NCI-H1930 (cell line): ENCODE measurements at regions not wholly inside any gene's neighbourhood (a gene's known extent, or its start where the extent isn't known, plus 50 kb on each side); places are given as distances from the start of the nearest gene placed in this dataset.

Experiments
- DNase-seq, 2 experiments: peaks; one replicate each; lab custom pipeline; 2025; lab: John Stamatoyannopoulos, UW

DNA sequence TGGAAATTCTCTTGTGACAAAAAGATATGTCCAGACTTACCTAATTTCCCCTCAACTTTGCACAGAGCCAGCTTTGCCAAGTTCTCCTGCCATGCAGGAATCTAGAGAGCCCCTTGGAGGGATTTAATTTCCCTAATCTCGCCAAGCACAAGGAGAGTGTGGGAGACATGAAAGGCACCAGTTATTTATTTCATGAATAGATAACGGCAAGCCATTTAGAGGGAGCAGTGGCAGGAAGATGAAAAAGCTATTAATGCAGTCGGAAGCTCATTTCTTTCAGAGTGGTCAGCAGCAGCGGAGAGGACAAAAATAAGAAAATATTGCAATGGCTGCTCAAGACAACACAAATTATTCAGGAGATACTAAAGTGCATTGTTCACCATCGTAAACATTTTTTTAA lies 150.9 kb upstream of the WSCD2 start:
- DNase-seq: no peak

DNA sequence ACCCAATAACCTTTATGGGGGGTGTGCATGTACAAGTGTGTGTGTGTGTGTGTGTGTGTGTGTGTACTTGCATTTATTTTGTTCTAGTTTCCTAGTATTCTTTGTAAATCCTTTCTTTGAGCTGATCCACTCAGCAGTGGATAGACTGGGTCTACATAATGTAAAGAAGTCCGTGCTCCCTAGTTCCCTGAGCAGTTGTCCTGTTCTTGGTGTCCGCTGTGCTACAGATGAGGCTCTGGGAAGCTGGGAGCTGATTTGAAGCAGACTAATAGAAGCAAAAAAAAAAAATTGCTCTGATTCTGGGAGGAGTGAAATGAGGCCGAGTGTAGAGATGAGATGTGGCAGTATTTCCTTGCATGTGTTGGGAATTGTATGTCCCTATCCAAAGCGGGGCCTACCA lies 150.4 kb upstream of the WSCD2 start:
- DNase-seq: no peak

DNA sequence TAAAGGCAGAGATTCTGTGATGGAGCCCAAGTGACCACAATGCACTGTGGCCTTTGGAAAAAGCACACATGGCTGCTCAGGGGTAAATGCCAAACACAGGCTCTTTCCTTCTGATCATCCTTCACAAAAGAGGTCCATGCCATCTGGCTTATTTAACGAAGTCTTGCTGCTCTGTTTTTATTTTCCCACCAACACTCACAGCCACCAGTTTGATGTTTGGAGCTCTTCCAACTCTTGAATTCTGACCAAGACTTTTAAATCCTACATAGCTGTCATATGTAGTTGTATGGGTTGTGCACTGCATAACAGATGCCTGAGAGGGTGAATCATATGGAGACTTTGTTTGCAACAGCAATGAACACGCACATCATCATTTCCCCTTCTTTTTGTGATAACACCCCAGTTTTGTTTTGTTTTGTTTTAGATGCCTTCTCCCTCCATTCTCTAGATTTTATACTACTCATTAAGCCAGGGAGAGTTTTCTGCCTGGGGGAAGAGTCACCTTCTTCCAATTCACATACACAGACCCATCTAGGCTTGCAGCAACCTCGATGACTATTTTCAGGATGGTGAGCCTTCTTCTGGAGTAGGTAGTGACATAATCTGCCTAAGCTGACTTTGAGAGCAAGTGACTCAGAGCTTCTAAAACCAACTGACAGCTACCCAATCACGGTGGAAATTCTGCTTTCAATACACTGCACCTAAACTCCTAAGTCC lies 145.2 kb upstream of the WSCD2 start:
- no peak for DNase-seq

DNA sequence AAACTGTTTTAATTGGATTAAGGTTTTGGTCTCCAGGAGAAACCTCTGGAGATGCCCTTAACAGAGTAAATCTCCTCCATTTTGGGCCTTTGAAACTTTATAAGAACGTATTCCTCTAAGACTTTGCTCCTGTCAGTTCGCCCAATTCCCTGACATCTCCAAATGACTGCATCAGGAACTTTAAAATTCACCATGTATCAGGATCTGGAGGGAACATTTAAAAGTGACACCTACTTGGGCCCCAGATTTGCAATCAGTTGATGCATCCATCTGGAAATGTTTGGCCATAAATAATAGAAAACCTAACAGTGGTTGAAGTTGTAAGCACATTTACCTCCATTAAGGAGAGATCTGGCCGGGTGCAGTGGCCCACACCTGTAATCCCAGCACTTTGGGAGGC lies 144.1 kb upstream of the WSCD2 start:
- DNase-seq: no peak

DNA sequence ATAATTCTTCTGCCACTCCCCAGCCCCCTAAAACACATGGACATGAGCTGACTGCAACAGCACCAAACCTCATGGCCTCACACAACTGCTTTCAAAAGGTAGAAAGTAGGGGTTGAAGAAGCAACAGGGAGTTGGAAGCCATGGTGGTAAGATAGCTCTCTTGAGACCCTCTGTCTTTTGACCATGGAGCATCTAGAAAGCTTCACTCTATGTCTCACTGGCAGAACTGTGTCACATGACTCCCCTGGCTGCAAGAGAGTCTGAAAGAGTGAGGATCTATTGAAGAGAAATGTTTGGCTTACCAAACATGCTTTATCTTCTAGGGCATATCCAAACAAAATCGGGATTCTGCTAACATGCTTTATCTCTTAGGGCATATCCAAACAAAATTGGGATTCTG lies 142.9 kb upstream of the WSCD2 start:
- no peak for DNase-seq

DNA sequence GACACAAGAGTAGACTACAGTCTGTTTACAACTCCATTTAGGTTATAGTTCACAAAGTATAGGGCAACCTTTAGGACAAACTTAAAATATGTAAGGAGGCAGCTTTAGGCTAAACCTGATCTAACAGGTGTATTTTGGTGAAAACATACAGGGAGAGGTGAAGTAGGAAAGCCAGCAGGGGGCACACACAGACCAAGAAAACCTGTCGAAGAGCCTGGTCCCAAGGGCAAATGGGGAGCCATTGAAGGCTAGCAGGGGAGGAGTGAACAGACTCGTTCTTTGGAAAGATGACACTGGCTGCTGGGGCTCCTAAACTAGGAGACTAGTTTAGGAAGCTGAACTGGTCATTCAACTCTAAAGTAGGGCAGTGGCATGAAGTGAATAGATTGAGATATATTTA lies 138.8 kb upstream of the WSCD2 start:
- DNase-seq: peak; percentile 1 to 18

DNA sequence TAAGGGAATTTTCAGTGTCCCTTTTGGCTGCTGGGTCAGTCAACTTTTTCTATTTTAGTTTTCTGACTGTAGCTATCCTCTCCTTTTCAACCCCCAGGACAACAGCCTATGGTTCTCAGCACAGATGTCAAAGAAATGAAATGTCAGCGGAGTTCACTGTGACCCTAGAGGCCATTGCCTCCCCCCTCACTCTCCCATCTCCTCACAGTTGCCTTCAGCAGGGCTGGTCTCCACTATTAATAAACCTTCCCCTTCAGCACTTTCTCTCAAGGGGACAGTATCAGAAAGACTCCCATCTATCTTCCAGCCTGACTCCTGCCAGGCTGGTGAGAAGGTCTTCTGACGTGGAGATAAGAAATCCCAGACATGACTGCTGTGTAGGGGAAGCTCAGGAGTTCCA lies 137.1 kb upstream of the WSCD2 start:
- DNase-seq: no peak

DNA sequence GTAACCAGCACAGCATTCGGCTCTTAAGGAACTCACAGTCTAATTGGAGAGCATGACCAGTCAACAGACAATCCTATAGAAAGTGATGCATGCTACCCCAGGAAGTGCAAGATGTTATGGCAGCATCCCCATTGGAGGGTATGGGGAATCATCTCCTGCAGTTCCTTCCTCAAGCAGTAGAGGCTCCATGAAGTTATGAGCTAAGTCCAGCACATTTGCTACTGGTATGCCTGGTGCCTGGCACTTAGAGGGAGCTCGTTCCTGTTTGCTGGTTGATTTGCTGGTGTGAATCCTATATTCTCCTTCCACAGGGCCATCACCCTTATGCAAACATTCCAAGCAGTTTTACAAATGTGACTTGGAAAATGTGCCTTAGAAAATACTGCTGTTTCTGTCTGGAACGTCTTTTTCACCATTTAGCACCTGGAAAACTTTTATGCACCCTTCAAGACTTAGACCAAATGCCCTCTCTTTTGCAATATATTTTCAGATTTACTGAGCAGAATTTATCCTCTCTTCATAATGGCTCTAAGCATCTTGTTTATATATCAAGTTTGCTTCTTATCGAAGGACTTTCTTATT lies 136.1 kb upstream of the WSCD2 start:
- DNase-seq: peak; percentile 0 to 16

GRCh38 chr12:107998863-107999262 lies 130.2 kb upstream of the WSCD2 start:
- no peak for DNase-seq

GRCh38 chr12:108000111-108000510 lies 129.0 kb upstream of the WSCD2 start:
- DNase-seq: no peak

GRCh38 chr12:108004319-108004718 lies 124.8 kb upstream of the WSCD2 start:
- no peak for DNase-seq

- DNase-seq: no peak
Observed at GRCh38 chr12:108008163-108008905, 120.8 kb upstream of the WSCD2 start.

DNA sequence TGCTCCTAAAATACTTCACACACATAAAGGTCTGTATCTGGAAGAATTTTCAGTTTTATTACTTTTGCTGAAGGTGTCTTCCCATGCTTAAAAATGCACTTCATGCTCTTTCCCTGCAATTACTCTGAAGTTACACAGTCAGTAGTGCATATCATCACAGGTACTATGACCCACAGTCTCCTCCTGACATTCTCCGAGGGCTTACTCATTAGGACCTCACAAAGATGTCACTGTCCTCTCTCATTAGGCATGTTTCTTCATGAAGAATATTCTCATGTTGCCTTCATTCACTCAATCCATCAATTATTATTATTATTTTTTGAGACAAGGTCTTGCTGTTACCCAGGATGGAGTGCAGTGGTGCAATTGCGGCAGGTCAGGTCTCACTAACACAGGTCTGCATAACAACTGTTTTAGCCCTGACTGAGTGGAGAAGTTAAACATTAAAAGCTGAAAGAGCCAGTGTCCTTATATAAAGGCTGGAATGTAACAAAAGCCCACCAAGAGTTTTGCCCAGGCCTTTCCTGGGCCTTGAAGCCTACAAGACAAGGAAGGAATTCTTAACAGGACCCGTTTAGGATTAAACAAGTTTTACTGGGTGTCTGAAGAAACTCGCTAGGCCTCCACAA lies 119.5 kb upstream of the WSCD2 start:
- no peak for DNase-seq

DNA sequence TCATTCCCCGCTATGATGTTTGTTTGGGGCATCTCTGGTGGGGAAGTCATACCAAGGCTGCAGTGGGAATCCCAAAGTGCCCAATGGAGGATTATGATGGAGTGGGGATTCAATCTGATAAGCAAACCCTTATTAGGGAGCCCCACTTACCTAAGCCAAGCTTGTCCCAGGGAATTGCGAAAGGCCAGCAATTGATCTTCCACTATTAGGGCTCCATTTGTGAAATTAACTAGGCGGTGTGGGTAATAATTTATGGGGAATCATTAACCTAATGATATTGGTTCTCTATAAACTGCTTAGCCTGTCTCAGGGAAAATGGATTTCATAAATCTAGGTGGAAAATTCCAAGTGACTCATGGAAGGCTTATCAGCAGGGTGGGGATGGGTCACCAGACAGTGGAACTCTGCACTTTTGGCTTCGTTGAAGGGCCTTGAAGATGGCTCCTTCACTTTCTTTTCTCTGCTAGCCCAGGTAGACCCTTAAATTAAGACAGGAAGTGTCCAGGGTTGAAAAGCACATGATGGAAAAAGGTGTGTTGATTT lies 113.0 kb upstream of the WSCD2 start:
- no peak for DNase-seq

DNA sequence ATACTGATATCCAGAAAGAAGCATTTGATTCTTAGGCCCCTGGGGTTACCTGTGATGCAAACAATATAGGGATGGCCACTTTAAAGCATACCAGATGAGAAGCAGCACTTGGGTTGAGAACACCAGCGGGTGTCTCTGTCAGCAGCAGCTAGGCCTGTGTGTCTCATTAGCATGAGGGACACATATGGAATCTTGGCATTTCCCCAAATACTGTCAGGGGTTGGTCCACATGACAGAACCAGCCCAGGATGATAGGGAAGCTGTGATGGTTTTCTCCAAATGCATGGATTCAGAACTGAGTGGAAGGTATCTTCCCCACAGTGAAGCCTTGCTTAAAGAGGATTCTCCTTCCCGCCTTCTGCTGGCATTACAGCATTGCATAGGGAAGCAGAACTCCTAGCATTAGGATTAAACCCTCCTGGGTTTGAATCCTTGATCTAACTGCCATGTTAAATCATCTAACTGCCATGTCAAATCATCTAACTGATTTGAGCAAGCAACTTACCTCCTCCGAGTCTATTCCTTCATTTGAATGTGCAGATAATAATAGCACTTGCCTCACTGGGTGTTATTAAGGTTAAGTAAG lies 111.5 kb upstream of the WSCD2 start:
- no peak for DNase-seq

GRCh38 chr12:108019862-108020261 lies 109.2 kb upstream of the WSCD2 start:
- no peak for DNase-seq

DNA sequence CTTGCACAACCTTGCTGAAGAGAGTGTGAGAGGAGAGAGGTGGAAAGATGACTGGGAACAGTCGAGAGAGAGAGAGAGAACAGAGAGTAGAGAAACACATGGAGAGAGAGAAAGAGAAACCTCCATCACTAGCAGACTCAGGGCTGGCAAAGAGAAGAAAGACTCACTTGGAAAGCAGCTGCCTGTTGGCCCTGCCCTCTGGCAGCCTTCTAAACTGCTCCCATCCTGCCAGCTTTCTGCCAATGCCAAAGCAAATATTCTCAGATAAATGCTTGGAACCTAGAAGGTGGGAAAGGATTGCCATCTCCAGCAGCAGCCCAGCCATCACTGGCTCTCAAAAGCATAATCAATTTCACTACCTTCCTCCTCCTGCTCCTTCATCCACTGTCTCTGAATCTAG lies 107.9 kb upstream of the WSCD2 start:
- no peak for DNase-seq

DNA sequence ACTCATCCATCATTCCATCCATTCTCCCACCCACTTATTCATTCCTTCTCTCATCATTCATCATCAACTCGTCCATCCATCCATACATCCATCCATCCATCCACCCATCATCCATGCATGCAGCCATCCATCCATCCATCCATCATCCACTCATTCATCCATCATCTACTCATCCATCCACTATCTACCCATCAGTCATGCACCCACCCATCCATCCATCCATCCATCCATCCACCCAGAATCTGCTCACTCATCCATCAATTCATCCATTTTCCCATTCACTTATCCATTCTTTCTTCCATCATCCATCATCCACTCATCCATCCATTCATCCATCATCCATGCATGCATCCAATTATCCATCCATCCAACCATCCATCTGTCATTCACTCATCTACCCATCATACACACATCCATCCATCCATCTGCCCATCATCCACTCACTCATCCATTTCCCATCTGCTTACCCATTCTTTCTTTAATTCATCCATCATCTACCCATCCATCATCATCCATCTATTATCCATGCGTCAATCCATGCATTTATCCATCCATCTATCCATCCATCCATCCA lies 107.1 kb upstream of the WSCD2 start:
- no peak for DNase-seq

- DNase-seq: no peak
Observed at GRCh38 chr12:108029051-108029835, 99.8 kb upstream of the WSCD2 start.

- DNase-seq: no peak
Observed at GRCh38 chr12:108033090-108033489, 96.0 kb upstream of the WSCD2 start.

DNA sequence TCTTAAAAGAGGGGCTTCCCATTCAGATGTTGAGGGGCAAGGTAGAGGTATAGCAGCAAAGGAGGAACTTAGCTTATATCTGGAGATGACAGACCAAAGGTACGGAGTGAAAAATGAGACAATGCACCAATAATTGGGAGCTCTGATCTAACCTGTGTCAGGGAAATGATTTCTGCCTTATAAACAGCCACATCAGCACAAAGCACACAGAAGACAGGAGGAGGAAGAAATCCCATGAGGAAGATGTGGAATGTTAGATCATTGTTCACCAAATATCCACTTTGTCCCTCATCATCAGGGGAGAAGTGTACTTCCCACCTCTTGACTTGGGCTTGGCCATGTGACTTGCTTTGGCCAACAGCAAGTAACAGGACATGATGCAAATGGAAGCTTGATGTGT lies 93.7 kb upstream of the WSCD2 start:
- no peak for DNase-seq
